H9 (cell line): ENCODE measurements at regions not wholly inside any gene's neighbourhood (a gene's known extent, or its start where the extent isn't known, plus 50 kb on each side); places are given as distances from the start of the nearest gene placed in this dataset.

ENCODE experiments used
- DNase-seq: peaks from one replicate; pipeline ENCODE4 v3.0.0-alpha.2; 2017
- H2AFZ ChIP-seq: one replicate; pipeline ENCODE4 v1.6.1; 2013; ENCODE audit warnings: mild to moderate bottlenecking, low read length, control low read depth, moderate library complexity
- H2AK5ac ChIP-seq: 2 replicates; pipeline ENCODE4 v1.6.1; 2013; ENCODE audit warnings: low read length, control low read depth, mixed read lengths; ENCODE audit not compliant: insufficient read length
- H2BK120ac ChIP-seq: one replicate; pipeline ENCODE4 v1.6.1; 2013; ENCODE audit warnings: low read depth, mild to moderate bottlenecking, low read length, control low read depth, inconsistent platforms; ENCODE audit not compliant: poor library complexity, severe bottlenecking
- H2BK12ac ChIP-seq: 2 replicates; pipeline ENCODE4 v1.6.1; 2013; ENCODE audit warnings: low read length, control low read depth, mixed read lengths, low read depth; ENCODE audit not compliant: insufficient read length
- H2BK15ac ChIP-seq: 2 replicates; pipeline ENCODE4 v1.6.1; 2013; ENCODE audit warnings: low read depth, low read length, control low read depth
- H2BK20ac ChIP-seq: one replicate; pipeline ENCODE4 v1.6.1; 2013; ENCODE audit warnings: low read depth, mild to moderate bottlenecking, low read length, control low read depth, inconsistent platforms; ENCODE audit not compliant: poor library complexity, severe bottlenecking
- H2BK5ac ChIP-seq: 2 replicates; pipeline ENCODE4 v1.6.1; 2013; ENCODE audit warnings: low read length, control low read depth, mixed read lengths; ENCODE audit not compliant: insufficient read length
- H3K14ac ChIP-seq: 2 replicates; pipeline ENCODE4 v1.6.1; 2013; ENCODE audit warnings: low read length, control low read depth; ENCODE audit not compliant: insufficient read depth
- H3K18ac ChIP-seq: 2 replicates; pipeline ENCODE4 v1.6.1; 2013; ENCODE audit warnings: low read depth, mild to moderate bottlenecking, mixed read lengths, low read length, control low read depth; ENCODE audit not compliant: insufficient read length
- H3K23ac ChIP-seq: 2 replicates; pipeline ENCODE4 v1.6.1; 2013; ENCODE audit warnings: low read length, control low read depth, mixed read lengths, low read depth; ENCODE audit not compliant: insufficient read length
- H3K23me2 ChIP-seq: 2 replicates; pipeline ENCODE4 v1.6.1; 2013; ENCODE audit warnings: low read depth, mild to moderate bottlenecking, mixed read lengths, low read length, control low read depth; ENCODE audit not compliant: insufficient read length, poor library complexity, severe bottlenecking
- H3K27ac ChIP-seq: 2 replicates; pipeline ENCODE4 v1.5.1; 2013; ENCODE audit warnings: low read length, control low read depth, mixed read lengths, low read depth; ENCODE audit not compliant: insufficient read length
- H3K27me3 ChIP-seq: 2 replicates; pipeline ENCODE4 v1.6.1; 2013; ENCODE audit warnings: low read length, control low read depth, inconsistent platforms; ENCODE audit not compliant: insufficient read depth
- H3K4ac ChIP-seq: 2 replicates; pipeline ENCODE4 v1.6.1; 2013; ENCODE audit warnings: low read depth, mild to moderate bottlenecking, control low read depth, inconsistent platforms, low read length, moderate library complexity
- H3K4me1 ChIP-seq: 2 replicates; pipeline ENCODE4 v1.6.1; 2013; ENCODE audit warnings: low read length, control low read depth, inconsistent platforms; ENCODE audit not compliant: insufficient read depth
- H3K4me2 ChIP-seq: 2 replicates; pipeline ENCODE4 v1.6.1; 2013; ENCODE audit warnings: low read length, control low read depth, mixed read lengths; ENCODE audit not compliant: insufficient read length, insufficient read depth
- H3K56ac ChIP-seq: 2 replicates; pipeline ENCODE4 v1.6.1; 2013; ENCODE audit warnings: low read depth, mild to moderate bottlenecking, mixed read lengths, low read length, control low read depth; ENCODE audit not compliant: insufficient read length
- H3K79me1 ChIP-seq: 2 replicates; pipeline ENCODE4 v1.6.1; 2013; ENCODE audit warnings: low read depth, mild to moderate bottlenecking, moderate library complexity, low read length, control low read depth, inconsistent platforms; ENCODE audit not compliant: insufficient read depth, poor library complexity, severe bottlenecking
- H3K79me2 ChIP-seq: 2 replicates; pipeline ENCODE4 v1.6.1; 2013; ENCODE audit warnings: low read length, control low read depth, inconsistent platforms; ENCODE audit not compliant: insufficient read depth
- H3K9ac ChIP-seq: 2 replicates; pipeline ENCODE4 v1.6.1; 2013; ENCODE audit warnings: low read length, control low read depth, mixed read lengths; ENCODE audit not compliant: insufficient read length; ENCODE audit errors: extremely low read depth
- H3K9me3 ChIP-seq: one replicate; pipeline ENCODE4 v1.6.1; 2013; ENCODE audit warnings: low read depth, low read length, inconsistent platforms; ENCODE audit not compliant: control insufficient read depth
- H3T11ph ChIP-seq: one replicate; pipeline ENCODE4 v1.6.1; 2013; ENCODE audit warnings: mild to moderate bottlenecking, low read length, control low read depth, inconsistent platforms
- H4K20me1 ChIP-seq: one replicate; pipeline ENCODE4 v1.6.1; 2013; ENCODE audit not compliant: control insufficient read depth, insufficient read length, insufficient read depth
- H4K5ac ChIP-seq: 2 replicates; pipeline ENCODE4 v1.6.1; 2013; ENCODE audit warnings: low read depth, mild to moderate bottlenecking, mixed read lengths, low read length, control low read depth; ENCODE audit not compliant: insufficient read length
- H4K8ac ChIP-seq: replicated peaks from 2 replicates; pipeline ENCODE4 v1.6.1; 2013; ENCODE audit warnings: low read length, control low read depth, mixed read lengths, low read depth; ENCODE audit not compliant: insufficient read length
- H4K91ac ChIP-seq: 2 replicates; pipeline ENCODE4 v1.6.1; 2013; ENCODE audit warnings: low read depth, mild to moderate bottlenecking, moderate library complexity, mixed read lengths, low read length, control low read depth; ENCODE audit not compliant: insufficient read length
- H3K27ac Mint-ChIP-seq, 3 experiments: 2 replicates in 2 of 3; 3 replicates in 1 of 3; pipeline ENCODE4 v1.8.0; 2020 to 2021; ENCODE audit warnings: mixed read lengths in 3 of 3, mild to moderate bottlenecking in 1 of 3, moderate library complexity in 1 of 3
- H3K27me3 Mint-ChIP-seq: 2 replicates; pipeline ENCODE4 v1.8.0; 2021; ENCODE audit warnings: low read depth, mild to moderate bottlenecking, moderate library complexity, mixed read lengths
- H3K36me3 Mint-ChIP-seq, 3 experiments: 2 replicates in 2 of 3; 3 replicates in 1 of 3; pipeline ENCODE4 v1.8.0; 2020 to 2021; ENCODE audit warnings: low read depth in 3 of 3, mixed read lengths in 3 of 3; ENCODE audit not compliant: insufficient read depth in 1 of 3
- H3K4me1 Mint-ChIP-seq, 2 experiments: 2 replicates each; pipeline ENCODE4 v1.8.0; 2020; ENCODE audit warnings: mixed read lengths in 2 of 2
- H3K4me3 Mint-ChIP-seq, 2 experiments: 2 replicates in 1 of 2; 3 replicates in 1 of 2; pipeline ENCODE4 v1.8.0; 2020 to 2021; ENCODE audit warnings: mild to moderate bottlenecking in 2 of 2, mixed read lengths in 2 of 2, moderate library complexity in 1 of 2
- H3K9me3 Mint-ChIP-seq, 2 experiments: 2 replicates in 1 of 2; 3 replicates in 1 of 2; pipeline ENCODE4 v1.8.0; 2020; ENCODE audit warnings: mild to moderate bottlenecking in 2 of 2, mixed read lengths in 2 of 2, moderate library complexity in 1 of 2
- CTCF ChIP-seq: fragments of 200-600 bp; sonication (generic); conservative IDR thresholded peaks from 3 replicates; pipeline ENCODE4 v1.8.0; 2021; ENCODE audit warnings: antibody characterized with exemption, mild to moderate bottlenecking
- WGBS: extraction: QIAGEN DNeasy Blood & Tissue Kit; methylation state at CpG from one replicate; pipeline ENCODE4 v1.1.7; 2013; ENCODE audit warnings: missing lambda C conversion rate, low lambda C conversion rate, mixed read lengths; ENCODE audit not compliant: insufficient read length; ENCODE audit errors: extremely low coverage; 5-methylcytosine and 5-hydroxymethylcytosine counted together

DNA sequence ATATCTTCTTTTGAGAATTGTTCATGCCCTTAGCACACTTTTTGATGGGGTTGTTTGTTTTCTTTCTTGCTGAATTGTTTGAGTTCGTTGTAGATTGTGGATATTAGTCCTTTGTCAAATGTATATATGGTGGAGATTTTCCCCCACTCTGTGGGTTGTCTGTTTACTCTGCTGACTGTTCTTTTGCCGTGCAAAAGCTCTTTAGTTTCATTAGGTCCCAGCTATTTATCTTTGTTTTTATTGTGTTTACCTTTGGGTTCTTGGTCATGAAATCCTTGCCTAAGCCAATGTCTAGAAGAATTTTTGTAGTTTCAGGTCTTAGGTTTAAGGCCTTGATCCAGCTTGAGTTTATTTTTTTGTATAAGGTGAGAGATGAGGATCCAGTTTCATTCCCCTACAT, 1372.6 kb upstream of the TENM3 start:
- Histone ChIP-seq H3K4ac (no peak overlapping the region), H4K91ac (no peak overlapping the region), H4K5ac (no peak overlapping the region), H3K18ac (no peak overlapping the region), H2BK20ac (no peak overlapping the region), H3K14ac (no peak overlapping the region), H3K23ac (no peak overlapping the region), H3K23me2 (no peaks in the 10 kb centered on the region), H2AFZ (no peak overlapping the region), H3K9me3 (no peaks in the 10 kb centered on the region), H3K4me2 (no peak overlapping the region), H2AK5ac (no peak overlapping the region), H3K9ac (no peak overlapping the region), H2BK15ac (no peak overlapping the region), H3K4me1 (no peaks in the 10 kb centered on the region), H3K27ac (no peak overlapping the region), H3K56ac (no peak overlapping the region), H2BK120ac (no peak overlapping the region), H2BK5ac (no peak overlapping the region), H4K8ac (no peak overlapping the region), H2BK12ac (no peak overlapping the region), H3K79me1 (no peaks in the 10 kb centered on the region), H4K20me1 (no peaks in the 10 kb centered on the region), H3T11ph (no peak overlapping the region), H3K79me2 (no peaks in the 10 kb centered on the region), H3K27me3 (no peaks in the 10 kb centered on the region)
- H3K36me3 Mint-ChIP-seq: peaks cover 0 to 12% (median 7%) of the 10 kb centered on the region in 3 experiments; a peak in 6 of 7 replicates
- no CpG with 5 or more reads among the region's 2 CpGs for WGBS
- no peaks in the 10 kb centered on the region for H3K27me3 Mint-ChIP-seq
- TF ChIP-seq CTCF: no peak
- H3K4me3 Mint-ChIP-seq: no peak overlapping the region
- peaks cover 12% of the 10 kb centered on the region in 2 experiments; a peak in 4 of 5 replicates for H3K9me3 Mint-ChIP-seq
- peaks cover 6 to 10% of the 10 kb centered on the region in 2 experiments; a peak in 3 of 4 replicates for H3K4me1 Mint-ChIP-seq
- H3K27ac Mint-ChIP-seq: no peak overlapping the region
- DNase-seq: no peak
